B cell (primary cell): ENCODE measurements at regions not wholly inside any gene's neighbourhood (a gene's known extent, or its start where the extent isn't known, plus 50 kb on each side); places are given as distances from the start of the nearest gene placed in this dataset.

Experiments used
- ATAC-seq: fragments of 200-7000 bp; cut with Tn5 transposase; one replicate; pipeline ENCODE4 v1.10.0; 2021; ENCODE audit warnings: low read depth, mild to moderate bottlenecking, moderate number of reproducible peaks, moderate library complexity
- CTCF ChIA-PET: fragments of 350-600 bp; sonication (Branson Sonifier 250); formaldehyde crosslinking; loops from one replicate; lab custom pipeline; 2021; ENCODE audit warnings: antibody characterized with exemption, inconsistent platforms; lab: Charles Lee
- POLR2A ChIA-PET: fragments of 350-600 bp; sonication (Branson Sonifier 250); formaldehyde crosslinking; loops from one replicate; lab custom pipeline; 2021; ENCODE audit warnings: antibody characterized with exemption; lab: Charles Lee
- DNase-seq: peaks from one replicate; pipeline ENCODE4 v3.0.0; 2013
- H2AFZ ChIP-seq: 2 replicates; pipeline ENCODE4 v1.6.1; 2012; ENCODE audit warnings: mild to moderate bottlenecking, low read depth, low read length; ENCODE audit not compliant: insufficient read depth, poor library complexity, severe bottlenecking
- H3K27ac ChIP-seq, 2 donors: 1 replicate in 1 of 2; 2 replicates in 1 of 2; pipeline ENCODE4 v1.5.1; 2012 to 2013; ENCODE audit warnings: low read length in 2 of 2, mild to moderate bottlenecking in 2 of 2, moderate library complexity in 1 of 2
- H3K27me3 ChIP-seq, 4 experiments: fragments of 200-600 bp in 1 of 4; sonication (generic) in 1 of 4; replicated peaks in 1 of 4; 1 replicate in 2 of 4; 2 replicates in 2 of 4; pipeline versions ENCODE4 v1.6.1 to v1.7.0; 2013 to 2016; ENCODE audit warnings: low read length in 3 of 4, mild to moderate bottlenecking in 2 of 4, mixed read lengths in 1 of 4, moderate library complexity in 1 of 4; ENCODE audit not compliant: insufficient read depth in 4 of 4, control insufficient read depth in 3 of 4; ENCODE audit errors: control extremely low read depth in 1 of 4
- H3K36me3 ChIP-seq, 2 experiments: replicated peaks in 1 of 2; 1 replicate in 1 of 2; 2 replicates in 1 of 2; pipeline versions ENCODE4 v1.6.1 to v1.7.1; 2013; ENCODE audit warnings: low read length in 1 of 2; ENCODE audit not compliant: insufficient read depth in 2 of 2, control insufficient read depth in 1 of 2; ENCODE audit errors: control extremely low read depth in 1 of 2, extremely low read depth in 1 of 2
- H3K4me1 ChIP-seq, 2 donors: fragments of 200-600 bp in 1 of 2; sonication (generic) in 1 of 2; 1 replicate in 1 of 2; 2 replicates in 1 of 2; pipeline versions ENCODE4 v1.5.1 to v1.6.1; 2013 to 2017; ENCODE audit warnings: low read length in 2 of 2; ENCODE audit not compliant: control insufficient read depth in 2 of 2, insufficient read depth in 2 of 2
- H3K4me2 ChIP-seq: replicated peaks from 2 replicates; pipeline ENCODE3; 2012; ENCODE audit warnings: mild to moderate bottlenecking, low read depth, low read length; ENCODE audit not compliant: poor library complexity, severe bottlenecking
- H3K4me3 ChIP-seq, 5 experiments: fragments of 200-600 bp in 1 of 5; sonication (generic) in 1 of 5; 1 replicate in 3 of 5; 2 replicates in 2 of 5; pipeline versions ENCODE4 v1.5.1 to v1.7.0; 2011 to 2016; ENCODE audit warnings: low read length in 4 of 5, mild to moderate bottlenecking in 4 of 5, low read depth in 2 of 5, control low read depth in 1 of 5, moderate library complexity in 1 of 5; ENCODE audit not compliant: insufficient read depth in 1 of 5; ENCODE audit errors: control extremely low read depth in 1 of 5, extremely low read depth in 1 of 5
- H3K79me2 ChIP-seq: fragments of 200-600 bp; sonication (generic); one replicate; pipeline ENCODE4 v1.6.0; 2016; ENCODE audit warnings: low read length; ENCODE audit not compliant: control insufficient read depth, insufficient read depth
- H3K9ac ChIP-seq: fragments of 200-600 bp; sonication (generic); 2 replicates; pipeline ENCODE4 v1.6.1; 2017; ENCODE audit warnings: mild to moderate bottlenecking, low read length, moderate library complexity
- H3K9me3 ChIP-seq, 3 donors: one replicate each; pipeline versions ENCODE4 v1.6.1 to v1.7.1; 2013; ENCODE audit warnings: low read length in 2 of 3; ENCODE audit not compliant: control insufficient read depth in 2 of 3, insufficient read depth in 1 of 3; ENCODE audit errors: control extremely low read depth in 1 of 3
- H4K20me1 ChIP-seq: 2 replicates; pipeline ENCODE4 v1.6.0; 2012; ENCODE audit warnings: mild to moderate bottlenecking, low read length; ENCODE audit not compliant: insufficient read depth, control insufficient read depth, poor library complexity, severe bottlenecking
- H3K27ac Mint-ChIP-seq: one replicate; pipeline ENCODE4 v1.8.0; 2021; ENCODE audit warnings: mixed read lengths
- H3K27me3 Mint-ChIP-seq: one replicate; pipeline ENCODE4 v1.8.0; 2021; ENCODE audit warnings: mixed read lengths
- H3K4me1 Mint-ChIP-seq: one replicate; pipeline ENCODE4 v1.8.0; 2021; ENCODE audit warnings: mixed read lengths
- H3K4me3 Mint-ChIP-seq: one replicate; pipeline ENCODE4 v1.8.0; 2021; ENCODE audit warnings: mixed read lengths
- H3K9me3 Mint-ChIP-seq: one replicate; pipeline ENCODE4 v1.8.0; 2022; ENCODE audit warnings: mixed read lengths; ENCODE audit not compliant: insufficient read depth
- CTCF ChIP-seq: fragments of 200-600 bp; IDR thresholded peaks from one replicate; pipeline ENCODE4 v1.8.0; 2022; ENCODE audit warnings: antibody characterized with exemption, mild to moderate bottlenecking
- EZH2 ChIP-seq: IDR thresholded peaks from 2 replicates; pipeline ENCODE4 v1.6.1; 2012; ENCODE audit warnings: borderline replicate concordance, low read depth, mild to moderate bottlenecking, moderate library complexity, low read length; ENCODE audit not compliant: insufficient read depth, poor library complexity, severe bottlenecking
- WGBS: methylation state at CpG from one replicate; pipeline ENCODE4 v1.1.5; 2013; ENCODE audit warnings: missing lambda C conversion rate; ENCODE audit not compliant: insufficient coverage; 5-methylcytosine and 5-hydroxymethylcytosine counted together
- intact Hi-C: fragments of 100-400 bp; cut with micrococcal nuclease; formaldehyde crosslinking; loops from one replicate; pipeline ENCODE4 v1.10.0; 2022

DNA sequence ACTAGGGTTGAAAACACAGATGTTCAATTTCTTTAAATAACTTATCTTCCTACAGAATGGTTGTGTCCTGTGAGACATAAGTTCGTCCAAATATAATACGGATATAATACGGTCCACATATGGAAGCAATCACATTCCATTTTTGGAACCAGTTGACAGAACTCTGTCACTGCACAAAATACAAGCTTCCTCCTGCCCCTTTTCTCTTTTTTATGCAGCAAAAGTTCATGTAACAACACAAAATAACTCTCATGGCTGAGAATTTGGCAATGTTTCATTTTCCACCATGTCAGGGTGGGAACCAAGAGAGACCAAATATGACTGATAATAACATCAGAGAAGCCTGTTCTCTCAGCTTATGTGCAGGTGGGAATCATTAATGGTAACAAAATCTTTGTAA lies 158.1 kb upstream of the ZNF385D start:
- Histone ChIP-seq H4K20me1 (no peaks in the 10 kb centered on the region), H3K4me1 (no peaks in the 10 kb centered on the region), H3K9me3 (no peaks in the 10 kb centered on the region), H3K27ac (no peak overlapping the region), H3K4me3 (no peak overlapping the region), H3K4me2 (no peak overlapping the region), H3K27me3 (no peaks in the 10 kb centered on the region), H3K36me3 (no peaks in the 10 kb centered on the region), H3K79me2 (no peaks in the 10 kb centered on the region), H2AFZ (no peak overlapping the region), H3K9ac (no peak overlapping the region)
- DNase-seq (no peak), ATAC-seq (no peak)
- CTCF ChIA-PET: no interaction called here
- intact Hi-C loops: no loop called here
- Mint-ChIP-seq H3K4me1 (no peaks in the 10 kb centered on the region), H3K4me3 (no peak overlapping the region), H3K27me3 (no peaks in the 10 kb centered on the region), H3K9me3 (no peaks in the 10 kb centered on the region), H3K27ac (no peak overlapping the region)
- POLR2A ChIA-PET: no interaction called here
- TF ChIP-seq EZH2 (no peak), CTCF (no peak)
- 95% methylated on average over 3 of the region's 3 CpGs for WGBS

- H4K20me1 ChIP-seq: no peaks in the 10 kb centered on the region
- H3K4me3 ChIP-seq: no peak overlapping the region
- H3K27me3 ChIP-seq: no peaks in the 10 kb centered on the region
- intact Hi-C loops: no loop called here
- no peaks in the 10 kb centered on the region for H3K9me3 ChIP-seq
- ATAC-seq (no peak), DNase-seq (no peak)
- Mint-ChIP-seq H3K4me1 (no peaks in the 10 kb centered on the region), H3K27ac (no peak overlapping the region), H3K4me3 (no peak overlapping the region), H3K27me3 (no peaks in the 10 kb centered on the region), H3K9me3 (no peaks in the 10 kb centered on the region)
- no CpG with 5 or more reads among the region's 1 CpG for WGBS
- no peak overlapping the region for H2AFZ ChIP-seq
- no peaks in the 10 kb centered on the region for H3K79me2 ChIP-seq
- ChIA-PET POLR2A (no interaction called here), CTCF (no interaction called here)
- TF ChIP-seq CTCF (no peak), EZH2 (no peak)
- no peak overlapping the region for H3K27ac ChIP-seq
- H3K36me3 ChIP-seq: no peaks in the 10 kb centered on the region
- H3K4me2 ChIP-seq: no peak overlapping the region
- no peak overlapping the region for H3K9ac ChIP-seq
- no peaks in the 10 kb centered on the region for H3K4me1 ChIP-seq
Measured at GRCh38 chr3:21912711-21913110, 161.7 kb upstream of the ZNF385D start.
